GM23248 (cell line): ENCODE measurements at regions not wholly inside any gene's neighbourhood (a gene's known extent, or its start where the extent isn't known, plus 50 kb on each side); places are given as distances from the start of the nearest gene placed in this dataset.

Source experiments
- DNase-seq: peaks from one replicate; pipeline ENCODE4 v3.0.0-alpha.2; 2015
- H2AFZ ChIP-seq: fragments of 200-600 bp; sonication (generic); 2 replicates; pipeline ENCODE4 v1.6.1; 2016; ENCODE audit warnings: antibody characterized with exemption
- H3F3A ChIP-seq: fragments of 200-600 bp; sonication (generic); 2 replicates; pipeline ENCODE4 v1.6.1; 2016; ENCODE audit warnings: mild to moderate bottlenecking, antibody characterized with exemption, mixed run types; ENCODE audit not compliant: insufficient read depth
- H3K27ac ChIP-seq: fragments of 200-600 bp; sonication (generic); 2 replicates; pipeline ENCODE4 v1.5.1; 2016; ENCODE audit warnings: mild to moderate bottlenecking
- H3K27me3 ChIP-seq: fragments of 200-600 bp; sonication (generic); replicated peaks from 2 replicates; pipeline ENCODE4 v1.6.1; 2016; ENCODE audit warnings: mild to moderate bottlenecking; ENCODE audit not compliant: insufficient read depth
- H3K36me3 ChIP-seq: fragments of 200-600 bp; sonication (generic); 2 replicates; pipeline ENCODE4 v1.6.1; 2016; ENCODE audit warnings: low read depth, mild to moderate bottlenecking
- H3K4me1 ChIP-seq: fragments of 200-600 bp; sonication (generic); 2 replicates; pipeline ENCODE4 v1.6.1; 2016; ENCODE audit warnings: mild to moderate bottlenecking; ENCODE audit not compliant: insufficient read depth
- H3K4me2 ChIP-seq: fragments of 200-600 bp; sonication (generic); one replicate; pipeline ENCODE4 v1.6.1; 2016; ENCODE audit warnings: mild to moderate bottlenecking; ENCODE audit not compliant: unreplicated experiment
- H3K4me3 ChIP-seq: fragments of 200-600 bp; sonication (generic); 2 replicates; pipeline ENCODE4 v1.5.1; 2016; ENCODE audit warnings: mild to moderate bottlenecking
- H3K79me2 ChIP-seq: fragments of 200-600 bp; sonication (generic); 2 replicates; pipeline ENCODE4 v1.6.1; 2016; ENCODE audit warnings: mild to moderate bottlenecking; ENCODE audit not compliant: insufficient read depth
- H3K9ac ChIP-seq: fragments of 200-600 bp; sonication (generic); 2 replicates; pipeline ENCODE4 v1.6.1; 2016; ENCODE audit warnings: mild to moderate bottlenecking
- H3K9me2 ChIP-seq: fragments of 200-600 bp; sonication (generic); 2 replicates; pipeline ENCODE4 v1.6.1; 2016; ENCODE audit warnings: mixed run types, mild to moderate bottlenecking, moderate library complexity; ENCODE audit not compliant: insufficient read depth
- H3K9me3 ChIP-seq: fragments of 200-600 bp; sonication (generic); one replicate; pipeline ENCODE4 v1.6.1; 2017; ENCODE audit warnings: low read depth
- H4K20me1 ChIP-seq: fragments of 200-600 bp; sonication (generic); 2 replicates; pipeline ENCODE4 v1.6.0; 2016; ENCODE audit not compliant: insufficient read depth
- EZH2 ChIP-seq: fragments of 200-600 bp; sonication (generic); IDR thresholded peaks from 2 replicates; pipeline ENCODE4 v1.6.1; 2018; ENCODE audit warnings: antibody characterized with exemption, mild to moderate bottlenecking; ENCODE audit not compliant: insufficient read depth, poor library complexity, severe bottlenecking
- EZH2phosphoT487 ChIP-seq: fragments of 200-600 bp; sonication (generic); IDR thresholded peaks from 2 replicates; pipeline ENCODE4 v1.6.1; 2018; ENCODE audit warnings: antibody characterized with exemption, moderate library complexity, mild to moderate bottlenecking, low read depth; ENCODE audit not compliant: insufficient read depth
- WGBS, 2 experiments: methylation state at CpG; one replicate each; pipeline ENCODE4 v1.1.6; 2015 to 2017; ENCODE audit warnings: low lambda C conversion rate in 2 of 2, low coverage in 1 of 2; ENCODE audit errors: missing lambda C conversion rate in 2 of 2; 5-methylcytosine and 5-hydroxymethylcytosine counted together
- in situ Hi-C: fragments of 300-500 bp; cut with MboI; formaldehyde crosslinking; loops from 2 replicates; pipeline ENCODE4 v1.15.0; 2020

DNA sequence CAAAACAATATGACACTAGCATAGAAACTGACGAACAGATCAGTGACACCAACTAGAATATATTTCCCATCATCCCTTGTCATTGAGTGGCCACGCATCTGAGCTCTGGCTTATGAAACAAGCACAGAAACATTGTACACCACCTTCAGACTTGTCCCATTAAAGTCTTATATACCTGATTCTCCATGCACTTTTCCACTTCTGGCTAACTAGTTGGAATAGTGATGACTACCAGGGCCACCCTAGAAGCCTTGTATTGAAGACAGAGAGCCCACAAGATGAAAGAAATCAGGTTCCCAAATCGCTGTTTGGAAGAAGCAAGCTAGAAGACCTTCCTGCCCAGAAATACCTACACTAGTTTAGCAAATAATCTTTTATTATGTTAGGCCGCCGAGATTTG lies 99.7 kb upstream of the PPM1H start:
- Histone ChIP-seq H3K9ac (no peak overlapping the region), H3K9me3 (no peaks in the 10 kb centered on the region), H3K4me2 (no peak overlapping the region), H2AFZ (no peak overlapping the region), H3K9me2 (no peaks in the 10 kb centered on the region), H3K36me3 (no peaks in the 10 kb centered on the region), H3K4me1 (no peaks in the 10 kb centered on the region), H4K20me1 (no peaks in the 10 kb centered on the region), H3K4me3 (no peak overlapping the region), H3K27me3 (no peaks in the 10 kb centered on the region), H3K79me2 (no peaks in the 10 kb centered on the region), H3F3A (no peaks in the 10 kb centered on the region), H3K27ac (no peak overlapping the region)
- no peak for DNase-seq
- in situ Hi-C loops = no loop called here
- TF ChIP-seq EZH2phosphoT487 = no peak
- no peak for TF ChIP-seq EZH2
- WGBS, 2 experiments = 36 to 37% methylated on average over 5 of the region's 5 CpGs

GRCh38 chr12:63029676-63030075 lies 94.7 kb upstream of the PPM1H start:
- Histone ChIP-seq H3K79me2 (no peaks in the 10 kb centered on the region), H2AFZ (no peak overlapping the region), H3K27me3 (no peaks in the 10 kb centered on the region), H3K9me2 (no peaks in the 10 kb centered on the region), H3K4me3 (no peak overlapping the region), H3F3A (no peaks in the 10 kb centered on the region), H3K4me2 (no peak overlapping the region), H3K9me3 (no peaks in the 10 kb centered on the region), H3K9ac (no peak overlapping the region), H3K36me3 (no peaks in the 10 kb centered on the region), H3K27ac (no peak overlapping the region), H4K20me1 (no peaks in the 10 kb centered on the region), H3K4me1 (no peaks in the 10 kb centered on the region)
- no peak for TF ChIP-seq EZH2phosphoT487
- TF ChIP-seq EZH2 = no peak
- no peak for DNase-seq
- in situ Hi-C loops = no loop called here
- WGBS, 2 experiments = 25 to 32% methylated on average over 2 of the region's 2 CpGs

- no peak for DNase-seq
- in situ Hi-C loops = no loop called here
These were observed 94.0 kb upstream of the PPM1H start for GRCh38 chr12:63028951-63029350.

GRCh38 chr12:63025116-63025515 lies 90.2 kb upstream of the PPM1H start:
- H3K4me1 ChIP-seq = no peaks in the 10 kb centered on the region
- H3K27me3 ChIP-seq = no peaks in the 10 kb centered on the region
- H4K20me1 ChIP-seq = no peaks in the 10 kb centered on the region
- no peak for DNase-seq
- no peaks in the 10 kb centered on the region for H3K9me3 ChIP-seq
- no peaks in the 10 kb centered on the region for H3K9me2 ChIP-seq
- no peak for TF ChIP-seq EZH2phosphoT487
- TF ChIP-seq EZH2 = no peak
- no peaks in the 10 kb centered on the region for H3K79me2 ChIP-seq
- no peak overlapping the region for H2AFZ ChIP-seq
- no peak overlapping the region for H3K4me2 ChIP-seq
- H3F3A ChIP-seq = no peaks in the 10 kb centered on the region
- H3K4me3 ChIP-seq = no peak overlapping the region
- H3K36me3 ChIP-seq = no peaks in the 10 kb centered on the region
- no peak overlapping the region for H3K9ac ChIP-seq
- in situ Hi-C loops = no loop called here
- no peak overlapping the region for H3K27ac ChIP-seq

More at GRCh38 chr12:63028951-63029350, 94.0 kb upstream of the PPM1H start:
- Histone ChIP-seq H4K20me1 (no peaks in the 10 kb centered on the region), H3K9me2 (no peaks in the 10 kb centered on the region), H3K36me3 (no peaks in the 10 kb centered on the region), H3K79me2 (no peaks in the 10 kb centered on the region), H3K4me2 (no peak overlapping the region), H3K9me3 (no peaks in the 10 kb centered on the region), H3K4me1 (no peaks in the 10 kb centered on the region), H2AFZ (no peak overlapping the region), H3K9ac (no peak overlapping the region), H3F3A (no peaks in the 10 kb centered on the region), H3K27me3 (no peaks in the 10 kb centered on the region), H3K27ac (no peak overlapping the region), H3K4me3 (no peak overlapping the region)
- TF ChIP-seq EZH2 (no peak), EZH2phosphoT487 (no peak)

DNA sequence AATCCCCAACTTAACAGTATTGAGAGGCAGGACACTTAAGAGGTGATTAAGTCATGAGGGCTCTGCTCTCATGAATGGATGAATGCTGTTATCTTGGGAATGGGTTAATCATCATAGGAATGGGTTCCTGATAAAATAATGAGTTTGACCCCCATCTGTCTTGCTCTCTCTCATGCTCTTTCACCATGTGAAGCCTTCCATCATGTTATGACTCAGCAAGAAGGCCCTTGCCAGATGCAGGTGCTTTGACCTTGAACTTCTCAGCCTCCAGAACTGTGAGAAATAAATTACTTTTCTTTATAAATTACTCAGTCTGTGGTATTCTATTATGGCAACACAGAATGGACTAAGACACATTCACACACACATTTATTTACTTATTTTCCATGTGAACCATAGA lies 89.0 kb upstream of the PPM1H start:
- no peaks in the 10 kb centered on the region for H4K20me1 ChIP-seq
- no peaks in the 10 kb centered on the region for H3K9me3 ChIP-seq
- DNase-seq = no peak
- no peak overlapping the region for H3K9ac ChIP-seq
- H3K9me2 ChIP-seq = no peaks in the 10 kb centered on the region
- TF ChIP-seq EZH2phosphoT487 (no peak), EZH2 (no peak)
- H3K27ac ChIP-seq = no peak overlapping the region
- no peak overlapping the region for H2AFZ ChIP-seq
- no peaks in the 10 kb centered on the region for H3K79me2 ChIP-seq
- no peaks in the 10 kb centered on the region for H3K27me3 ChIP-seq
- no peak overlapping the region for H3K4me2 ChIP-seq
- H3K4me1 ChIP-seq = no peaks in the 10 kb centered on the region
- no peak overlapping the region for H3K4me3 ChIP-seq
- in situ Hi-C loops = no loop called here
- no peaks in the 10 kb centered on the region for H3K36me3 ChIP-seq
- no peaks in the 10 kb centered on the region for H3F3A ChIP-seq
